Body of pancreas (tissue), 4 donors: ENCODE measurements at regions not wholly inside any gene's neighbourhood (a gene's known extent, or its start where the extent isn't known, plus 50 kb on each side); places are given as distances from the start of the nearest gene placed in this dataset.
A peak's percentile ranks its signal among the peaks of the same experiment; 100 is the strongest.

Experiments used
- ATAC-seq: fragments of 150-250 bp; one replicate; pipeline ENCODE4 v1.9.1; 2016
- DNase-seq, 4 donors: peaks; one replicate each; pipeline ENCODE4 v3.0.0-alpha.2; 2019
- H3K27ac ChIP-seq, 4 donors: fragments of 200-600 bp; sonication (generic); 1 replicate in 3 of 4; 2 replicates in 1 of 4; pipeline versions ENCODE4 v1.5.1 to v1.6.1; 2016 to 2019; ENCODE audit warnings: mild to moderate bottlenecking in 1 of 4, mixed read lengths in 1 of 4, moderate library complexity in 1 of 4
- H3K27me3 ChIP-seq, 2 donors: fragments of 200-600 bp; sonication (generic); one replicate each; pipeline ENCODE4 v1.6.0; 2016; ENCODE audit warnings: mild to moderate bottlenecking in 1 of 2
- H3K36me3 ChIP-seq, 2 donors: fragments of 200-600 bp; sonication (generic); replicated peaks in 1 of 2; 2 replicates each; pipeline ENCODE4 v1.5.1; 2016; ENCODE audit warnings: low read depth in 2 of 2; ENCODE audit not compliant: insufficient read depth in 1 of 2
- H3K4me1 ChIP-seq: fragments of 200-600 bp; sonication (generic); one replicate; pipeline ENCODE4 v1.6.0; 2016
- H3K4me3 ChIP-seq, 2 donors: fragments of 200-600 bp; sonication (generic); 1 replicate in 1 of 2; 2 replicates in 1 of 2; pipeline ENCODE4 v1.5.1; 2016 to 2019
- H3K9me3 ChIP-seq, 3 donors: fragments of 200-600 bp; sonication (generic); 1 replicate in 2 of 3; 2 replicates in 1 of 3; pipeline ENCODE4 v1.5.1; 2016
- POLR2A ChIP-seq, 3 donors: fragments of 450-650 bp; IDR thresholded peaks; one replicate each; pipeline ENCODE4 v1.6.1; 2016; ENCODE audit warnings: antibody characterized with exemption in 3 of 3, mild to moderate bottlenecking in 2 of 3
- WGBS, 2 donors: methylation state at CpG; one replicate each; pipeline ENCODE4 v1.1.5; 2017; 5-methylcytosine and 5-hydroxymethylcytosine counted together
- intact Hi-C: fragments of 100-400 bp; cut with DNase I; formaldehyde crosslinking; loops from one replicate; pipeline ENCODE4 v1.15.1; 2023
- TF ChIP-seq, protein P1 (sequence below), 7 experiments: fragments of 450-650 bp in 4 of 7; fragments of 200-600 bp in 3 of 7; sonication (generic) in 3 of 7; IDR thresholded peaks; one replicate each; pipeline ENCODE4 v1.5.1; 2016 to 2019; ENCODE audit warnings: antibody characterized with exemption in 7 of 7

DNA sequence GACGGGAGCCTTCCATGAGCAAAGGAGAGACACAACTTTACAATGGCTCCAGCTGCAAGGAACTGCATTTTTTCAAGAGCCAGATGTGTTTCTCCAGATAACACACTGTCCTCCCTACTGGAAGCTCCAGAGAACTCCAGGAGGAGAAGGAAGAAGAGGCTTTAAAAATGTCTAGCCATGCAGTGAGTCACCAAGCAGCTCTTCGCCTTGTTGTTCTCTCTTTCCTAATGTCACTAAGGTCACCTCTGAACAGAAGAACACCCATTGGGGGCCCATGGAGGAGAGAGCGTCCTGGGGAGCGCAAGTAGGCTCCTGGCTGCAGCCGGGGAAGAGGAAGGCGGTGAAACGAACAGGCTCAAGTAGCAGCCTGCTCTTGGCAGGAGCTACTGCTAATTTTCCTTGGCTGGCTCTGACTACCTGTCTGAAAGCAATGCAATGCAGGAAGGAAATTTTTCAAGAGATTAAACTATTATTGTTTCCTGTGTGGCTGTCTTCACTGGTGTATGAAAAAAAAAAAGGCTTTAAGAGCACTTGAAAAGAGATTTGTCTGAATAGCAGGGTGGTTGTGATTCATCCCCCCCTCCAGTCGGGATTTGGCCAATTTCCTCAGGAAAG is 321.9 kb downstream of the SETD4 start:
- ATAC-seq (peak; percentile 58), DNase-seq (peak in 3 of 4 donors; percentile 26 to 42 (median 32))
- intact Hi-C loops = no loop called here
- no peak overlapping the region for H3K4me3 ChIP-seq
- H3K4me1 ChIP-seq = peaks cover 13% of the 10 kb centered on the region
- 52 to 59% methylated on average over 8 of the region's 8 CpGs for WGBS, 2 donors
- no peaks in the 10 kb centered on the region for H3K27me3 ChIP-seq
- TF ChIP-seq POLR2A (IDR thresholded peaks at IDR 0.05) = no peak
- TF ChIP-seq, protein P1, sequence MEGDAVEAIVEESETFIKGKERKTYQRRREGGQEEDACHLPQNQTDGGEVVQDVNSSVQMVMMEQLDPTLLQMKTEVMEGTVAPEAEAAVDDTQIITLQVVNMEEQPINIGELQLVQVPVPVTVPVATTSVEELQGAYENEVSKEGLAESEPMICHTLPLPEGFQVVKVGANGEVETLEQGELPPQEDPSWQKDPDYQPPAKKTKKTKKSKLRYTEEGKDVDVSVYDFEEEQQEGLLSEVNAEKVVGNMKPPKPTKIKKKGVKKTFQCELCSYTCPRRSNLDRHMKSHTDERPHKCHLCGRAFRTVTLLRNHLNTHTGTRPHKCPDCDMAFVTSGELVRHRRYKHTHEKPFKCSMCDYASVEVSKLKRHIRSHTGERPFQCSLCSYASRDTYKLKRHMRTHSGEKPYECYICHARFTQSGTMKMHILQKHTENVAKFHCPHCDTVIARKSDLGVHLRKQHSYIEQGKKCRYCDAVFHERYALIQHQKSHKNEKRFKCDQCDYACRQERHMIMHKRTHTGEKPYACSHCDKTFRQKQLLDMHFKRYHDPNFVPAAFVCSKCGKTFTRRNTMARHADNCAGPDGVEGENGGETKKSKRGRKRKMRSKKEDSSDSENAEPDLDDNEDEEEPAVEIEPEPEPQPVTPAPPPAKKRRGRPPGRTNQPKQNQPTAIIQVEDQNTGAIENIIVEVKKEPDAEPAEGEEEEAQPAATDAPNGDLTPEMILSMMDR (IDR thresholded peaks at IDR 0.05) = no peak
- no peaks in the 10 kb centered on the region for H3K36me3 ChIP-seq
- peak overlapping the region in 3 of 4 donors; percentile 10 to 51 (median 24) for H3K27ac ChIP-seq
- H3K9me3 ChIP-seq = no peaks in the 10 kb centered on the region

DNA sequence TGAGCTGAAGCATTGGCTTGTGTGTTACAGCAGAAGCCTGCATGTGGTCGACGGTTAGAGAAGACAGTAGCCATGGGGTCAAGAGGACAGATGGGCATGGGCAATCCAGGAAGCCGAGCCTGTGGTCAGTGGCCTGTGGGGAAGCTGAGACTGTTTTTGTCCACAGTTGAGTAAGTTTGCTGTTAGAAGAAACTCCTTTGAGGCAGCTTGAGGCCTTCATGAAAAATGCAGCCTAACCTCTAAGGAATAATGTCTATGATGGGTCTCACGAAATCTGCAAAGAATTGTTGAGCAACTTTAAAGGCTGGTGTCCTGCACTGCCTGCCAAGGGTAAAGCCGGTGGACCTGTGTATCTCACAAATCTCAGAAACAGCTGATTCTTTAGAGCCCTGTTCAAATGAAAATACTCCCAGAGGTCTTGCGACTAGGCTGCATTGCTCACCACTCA is 322.4 kb downstream of the SETD4 start:
- Histone ChIP-seq H3K36me3 (no peaks in the 10 kb centered on the region), H3K9me3 (no peaks in the 10 kb centered on the region), H3K27me3 (no peaks in the 10 kb centered on the region), H3K27ac (peak overlapping the region in 2 of 4 donors; percentile 10 to 51), H3K4me1 (peaks cover 13% of the 10 kb centered on the region), H3K4me3 (no peak overlapping the region)
- ATAC-seq (peak; percentile 43), DNase-seq (peak in 1 of 4 donors; percentile 33)
- TF ChIP-seq, protein P1 (IDR thresholded peaks at IDR 0.05) = no peak
- no peak for TF ChIP-seq POLR2A (IDR thresholded peaks at IDR 0.05)
- intact Hi-C loops = no loop called here
- WGBS, 2 donors = 68 to 83% methylated on average over 6 of the region's 6 CpGs

DNA sequence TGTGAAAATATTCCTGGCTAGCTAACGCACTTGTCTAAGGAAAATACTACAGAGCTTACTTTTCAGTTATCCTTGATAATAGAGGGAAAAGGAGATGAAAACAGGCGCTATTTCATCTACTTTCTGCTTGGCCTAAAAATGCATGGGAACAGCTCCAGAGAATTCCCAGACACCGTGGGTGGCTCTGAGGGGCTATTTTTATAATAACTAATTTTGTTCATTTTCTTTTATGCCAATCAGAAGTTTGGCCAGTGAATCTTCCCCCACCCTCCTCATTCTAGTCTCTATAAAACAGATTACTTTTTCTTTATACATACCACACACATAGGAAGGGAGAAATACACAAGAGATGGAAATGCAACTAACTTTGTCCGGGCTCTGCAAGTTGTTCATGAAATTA is 322.9 kb downstream of the SETD4 start:
- no peak for DNase-seq
- 72 to 79% methylated on average over 4 of the region's 4 CpGs for WGBS, 2 donors
- Histone ChIP-seq H3K9me3 (no peaks in the 10 kb centered on the region), H3K4me3 (no peak overlapping the region), H3K36me3 (no peaks in the 10 kb centered on the region), H3K4me1 (peaks cover 13% of the 10 kb centered on the region), H3K27me3 (no peaks in the 10 kb centered on the region), H3K27ac (peak overlapping the region in 1 of 4 donors; percentile 51)
- ATAC-seq = no peak
- TF ChIP-seq, protein P1 (IDR thresholded peaks at IDR 0.05) = no peak
- TF ChIP-seq POLR2A (IDR thresholded peaks at IDR 0.05) = no peak
- intact Hi-C loops = no loop called here

DNA sequence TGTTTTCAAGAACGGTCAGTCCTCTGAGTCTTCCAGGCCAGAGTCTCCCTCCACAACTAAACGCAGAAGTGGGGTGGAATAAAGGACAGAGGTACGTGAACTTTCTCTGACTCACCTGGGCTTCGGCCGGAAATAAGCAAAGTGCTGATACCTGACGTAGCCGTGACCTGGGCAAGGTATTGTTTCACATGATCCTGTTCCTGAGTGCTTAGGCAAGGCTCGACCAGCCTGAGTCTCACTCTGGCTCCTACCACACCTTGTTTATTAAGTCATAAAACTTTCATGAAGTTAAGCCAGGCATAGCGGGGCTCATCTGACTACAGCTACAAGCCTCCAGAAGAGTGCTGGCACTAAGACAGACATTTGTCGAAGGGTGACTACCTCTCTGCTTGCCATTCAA is 327.5 kb downstream of the SETD4 start:
- Histone ChIP-seq H3K27ac (no peak overlapping the region), H3K4me1 (peaks cover 5% of the 10 kb centered on the region), H3K36me3 (no peaks in the 10 kb centered on the region), H3K9me3 (no peaks in the 10 kb centered on the region), H3K4me3 (no peak overlapping the region), H3K27me3 (no peaks in the 10 kb centered on the region)
- DNase-seq = no peak
- TF ChIP-seq POLR2A (IDR thresholded peaks at IDR 0.05) = no peak
- TF ChIP-seq, protein P1 (IDR thresholded peaks at IDR 0.05) = no peak
- no peak for ATAC-seq
- intact Hi-C loops = no loop called here
- WGBS, 2 donors = 88 to 92% methylated on average over 10 of the region's 10 CpGs

DNA sequence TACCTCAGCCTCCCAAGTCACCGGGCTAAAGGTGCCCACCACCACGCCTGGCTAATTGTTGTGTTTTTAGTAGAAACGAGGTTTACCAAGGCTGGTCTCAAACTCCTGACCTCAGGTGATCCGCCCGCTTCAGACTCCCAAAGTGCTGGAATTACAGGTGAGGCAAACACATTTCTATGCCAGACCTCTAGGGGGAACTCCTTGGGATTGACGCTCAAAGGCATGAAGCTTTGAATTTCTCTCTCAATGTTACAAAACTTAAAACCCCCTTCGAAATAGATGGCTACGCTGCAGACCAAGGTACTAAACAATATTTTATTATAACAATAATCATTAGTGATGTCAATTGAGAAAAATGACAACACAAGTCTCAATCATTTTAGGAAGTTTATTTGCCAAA is 330.0 kb downstream of the SETD4 start:
- no peaks in the 10 kb centered on the region for H3K36me3 ChIP-seq
- H3K27ac ChIP-seq = no peak overlapping the region
- H3K4me3 ChIP-seq = no peak overlapping the region
- intact Hi-C loops = no loop called here
- ATAC-seq = no peak
- H3K27me3 ChIP-seq = no peaks in the 10 kb centered on the region
- H3K9me3 ChIP-seq = no peaks in the 10 kb centered on the region
- peaks cover 12% of the 10 kb centered on the region for H3K4me1 ChIP-seq
- WGBS, 2 donors = 89 to 98% methylated on average over 6 to 8 of the region's 8 CpGs
- no peak for TF ChIP-seq POLR2A (IDR thresholded peaks at IDR 0.05)
- TF ChIP-seq, protein P1 (IDR thresholded peaks at IDR 0.05) = peak in 1 of 7 experiments; percentile 5
- DNase-seq = no peak
